ENCODE measurements at regions not wholly inside any gene's neighbourhood (a gene's known extent, or its start where the extent isn't known, plus 50 kb on each side); places are given as distances from the start of the nearest gene placed in this dataset.
"Not testable (repeated sequence)": the region's sequence is repeated elsewhere in the genome, so short reads cannot be mapped to it uniquely, and the experiment has no call there.

DNA sequence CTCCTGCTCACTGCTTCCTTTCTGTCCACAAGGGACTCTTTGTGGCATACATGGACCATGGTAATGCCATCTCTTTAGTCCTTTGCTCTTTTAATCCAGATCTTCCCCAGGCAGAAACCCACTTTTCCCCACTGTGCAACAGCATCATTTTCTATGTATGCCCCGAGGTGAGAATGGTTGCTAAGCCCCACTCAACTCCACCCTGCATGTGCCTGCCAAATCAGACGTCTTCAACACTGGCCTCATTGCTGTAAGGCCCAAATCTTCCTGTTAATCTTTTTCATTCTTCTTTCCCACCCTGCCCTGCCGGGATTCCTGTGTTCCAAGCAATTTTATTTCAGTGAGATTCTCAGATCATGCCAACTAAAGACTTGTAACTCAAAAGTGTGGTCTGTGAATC lies 328.4 kb downstream of the PAX3 start:
- DNase-seq (ENCODE audit: low spot score) = no peak
- H3K4me3 ChIP-seq = no peak overlapping the region
- TF ChIP-seq, protein P1, sequence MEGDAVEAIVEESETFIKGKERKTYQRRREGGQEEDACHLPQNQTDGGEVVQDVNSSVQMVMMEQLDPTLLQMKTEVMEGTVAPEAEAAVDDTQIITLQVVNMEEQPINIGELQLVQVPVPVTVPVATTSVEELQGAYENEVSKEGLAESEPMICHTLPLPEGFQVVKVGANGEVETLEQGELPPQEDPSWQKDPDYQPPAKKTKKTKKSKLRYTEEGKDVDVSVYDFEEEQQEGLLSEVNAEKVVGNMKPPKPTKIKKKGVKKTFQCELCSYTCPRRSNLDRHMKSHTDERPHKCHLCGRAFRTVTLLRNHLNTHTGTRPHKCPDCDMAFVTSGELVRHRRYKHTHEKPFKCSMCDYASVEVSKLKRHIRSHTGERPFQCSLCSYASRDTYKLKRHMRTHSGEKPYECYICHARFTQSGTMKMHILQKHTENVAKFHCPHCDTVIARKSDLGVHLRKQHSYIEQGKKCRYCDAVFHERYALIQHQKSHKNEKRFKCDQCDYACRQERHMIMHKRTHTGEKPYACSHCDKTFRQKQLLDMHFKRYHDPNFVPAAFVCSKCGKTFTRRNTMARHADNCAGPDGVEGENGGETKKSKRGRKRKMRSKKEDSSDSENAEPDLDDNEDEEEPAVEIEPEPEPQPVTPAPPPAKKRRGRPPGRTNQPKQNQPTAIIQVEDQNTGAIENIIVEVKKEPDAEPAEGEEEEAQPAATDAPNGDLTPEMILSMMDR (IDR thresholded peaks at IDR 0.05) = no peak
- H3K27ac ChIP-seq = no peak overlapping the region

DNA sequence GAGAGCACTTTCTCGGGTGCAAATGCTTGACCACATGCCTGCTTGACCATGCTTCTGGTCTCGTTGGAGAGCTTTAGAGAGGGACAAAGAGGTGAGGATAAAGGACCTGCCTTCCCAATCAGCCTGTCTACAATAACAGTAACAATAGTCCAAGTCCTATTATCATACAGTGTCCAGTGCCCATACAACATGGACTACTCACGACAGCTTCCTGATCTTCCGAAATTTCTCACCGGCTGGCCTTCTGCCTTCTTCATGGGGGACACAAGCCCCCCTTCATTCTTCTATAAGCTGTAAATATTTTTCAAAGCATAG lies 329.0 kb downstream of the PAX3 start:
- TF ChIP-seq, protein P1 (IDR thresholded peaks at IDR 0.05) = no peak
- DNase-seq (ENCODE audit: low spot score) = no peak
- no peak overlapping the region for H3K4me3 ChIP-seq
- H3K27ac ChIP-seq = no peak overlapping the region

DNA sequence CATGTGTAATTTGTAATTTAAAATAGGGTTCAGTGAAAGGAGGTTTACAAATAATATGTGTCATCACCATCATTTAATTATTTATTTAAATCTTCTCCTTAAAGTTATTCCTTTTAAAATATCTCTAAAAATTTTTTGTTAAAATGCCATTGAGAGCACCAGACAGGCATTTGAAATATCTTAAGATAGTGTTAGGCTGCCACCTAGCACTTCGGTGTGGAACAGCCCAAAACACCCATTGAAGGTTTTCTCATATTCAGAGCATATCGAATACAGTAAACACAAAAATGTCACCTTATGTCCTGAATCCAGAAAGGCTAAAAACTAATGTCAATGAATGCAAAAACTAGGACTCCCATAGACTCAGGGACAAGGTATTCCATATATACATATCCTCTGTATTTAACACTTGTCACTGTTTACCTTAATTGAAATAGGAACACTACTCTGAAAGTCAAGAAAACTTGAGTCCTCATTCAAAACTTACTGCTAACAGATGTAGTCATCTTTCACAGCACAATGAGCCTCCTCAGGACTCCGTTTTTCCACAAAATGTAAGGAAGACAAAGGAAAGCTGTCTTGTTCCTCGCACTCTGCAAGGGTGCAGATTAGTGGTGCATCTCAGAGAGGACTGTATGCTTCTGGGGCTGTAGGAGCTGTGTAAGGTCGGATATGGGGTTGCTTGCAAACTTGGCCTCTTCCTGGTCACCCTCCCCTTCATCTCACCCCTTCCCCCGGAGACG lies 329.5 kb downstream of the PAX3 start:
- no peak for DNase-seq (ENCODE audit: low spot score)
- TF ChIP-seq, protein P1 (IDR thresholded peaks at IDR 0.05) = peak; percentile 11
- Histone ChIP-seq H3K4me3 (no peak overlapping the region), H3K27ac (no peak overlapping the region)

DNA sequence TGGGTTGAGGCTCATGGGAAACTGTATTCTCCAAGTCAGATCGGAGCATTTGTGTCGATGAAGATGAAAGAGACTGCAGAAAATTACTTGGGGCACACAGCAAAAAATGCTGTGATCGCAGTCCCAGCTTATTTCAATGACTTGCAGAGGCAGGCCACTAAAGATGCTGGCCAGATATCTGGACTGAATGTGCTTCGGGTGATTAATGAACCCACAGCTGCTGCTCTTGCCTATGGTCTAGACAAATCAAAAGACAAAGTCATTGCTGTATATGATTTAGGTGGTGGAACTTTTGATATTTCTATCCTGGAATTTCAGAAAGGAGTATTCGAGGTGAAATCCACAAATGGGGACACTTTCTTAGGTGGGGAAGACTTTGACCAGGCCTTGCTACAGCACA lies 336.6 kb downstream of the PAX3 start:
- TF ChIP-seq, protein P1 (IDR thresholded peaks at IDR 0.05) = no peak
- H3K4me3 ChIP-seq = no peak overlapping the region
- no peak for DNase-seq (ENCODE audit: low spot score)
- no peak overlapping the region for H3K27ac ChIP-seq

DNA sequence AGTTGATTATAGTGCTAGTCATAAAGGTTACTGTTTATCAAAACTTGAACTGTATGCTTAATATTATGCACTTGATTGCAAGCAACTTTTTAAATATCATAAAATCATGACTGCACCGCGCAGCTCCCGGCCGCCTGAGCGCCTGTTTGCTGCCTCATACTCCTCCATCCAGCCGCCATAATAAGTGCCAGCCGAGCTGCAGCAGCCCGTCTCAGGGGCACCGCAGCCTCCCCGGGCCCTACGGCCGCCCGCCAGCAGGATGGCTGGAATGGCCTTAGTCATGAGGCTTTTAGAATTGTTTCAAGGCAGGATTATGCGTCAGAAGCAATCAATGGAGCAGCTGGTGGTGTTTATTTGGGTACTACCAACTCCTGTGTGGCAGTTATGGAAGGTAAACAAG lies 337.2 kb downstream of the PAX3 start:
- TF ChIP-seq, protein P1 (IDR thresholded peaks at IDR 0.05) = no peak
- Histone ChIP-seq H3K4me3 (no peak overlapping the region), H3K27ac (no peak overlapping the region)
- no peak for DNase-seq (ENCODE audit: low spot score)

DNA sequence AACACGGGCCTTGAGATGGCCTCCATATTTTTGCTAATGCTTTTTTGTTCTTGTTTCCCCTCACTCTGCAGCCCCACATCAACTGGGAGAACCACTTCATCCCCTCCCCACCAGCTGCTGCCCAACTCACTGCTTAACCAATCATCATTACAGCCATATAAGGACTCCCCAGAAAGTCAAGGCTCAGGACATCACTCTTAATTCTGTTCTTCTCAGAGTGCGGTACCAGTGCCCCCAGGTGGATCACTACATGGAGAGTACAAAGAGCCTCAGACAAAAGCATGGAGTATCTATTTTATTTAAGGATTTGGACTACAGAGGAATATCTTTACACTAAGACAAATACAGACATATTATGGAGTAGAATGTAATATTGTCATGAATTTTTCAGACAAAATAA lies 340.6 kb downstream of the PAX3 start:
- no peak for DNase-seq (ENCODE audit: low spot score)
- Histone ChIP-seq H3K27ac (no peak overlapping the region), H3K4me3 (no peak overlapping the region)
- TF ChIP-seq, protein P1 (IDR thresholded peaks at IDR 0.05) = no peak

DNA sequence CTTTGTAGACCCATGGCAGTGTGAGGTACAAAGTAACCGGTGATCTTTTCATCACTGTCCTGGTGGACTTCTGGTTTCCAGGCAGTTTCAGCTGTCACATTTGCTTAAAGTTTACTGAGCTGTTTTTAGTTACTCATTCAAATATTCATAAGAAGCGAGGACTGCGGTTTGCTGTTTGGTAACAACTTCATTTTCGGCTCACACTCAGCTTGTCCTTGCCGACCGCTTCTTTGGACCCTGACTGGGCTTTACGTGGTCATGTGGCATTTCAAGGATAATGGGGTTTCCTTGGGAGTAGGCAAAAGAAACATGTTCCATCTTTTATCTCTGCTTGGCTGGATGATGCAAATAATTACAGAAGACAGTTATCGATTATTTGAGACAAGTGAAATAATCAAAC lies 350.7 kb downstream of the PAX3 start:
- no peak for DNase-seq (ENCODE audit: low spot score)

DNA sequence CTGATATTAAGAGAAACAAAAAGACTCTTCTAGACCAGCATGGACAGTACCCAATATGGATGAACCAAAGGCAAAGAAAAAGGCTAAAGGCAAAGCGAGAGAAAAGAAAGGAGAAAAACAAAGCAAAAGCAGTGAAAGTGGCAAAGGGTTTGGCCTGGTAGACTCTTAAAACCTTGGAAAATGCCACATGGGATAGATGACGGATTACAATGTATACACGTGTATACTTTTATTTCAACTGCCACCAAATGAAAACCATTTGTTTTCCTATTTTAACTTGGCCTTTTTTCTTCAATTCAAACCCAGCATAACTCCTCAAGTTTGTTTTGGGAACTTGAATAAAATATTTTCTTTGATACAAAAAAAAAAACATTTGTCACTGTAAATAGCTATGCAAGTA lies 354.3 kb downstream of the PAX3 start:
- H3K4me3 ChIP-seq; DNase-seq (ENCODE audit: low spot score); H3K27ac ChIP-seq: not testable (repeated sequence)

More for the DNA sequence above, 350.7 kb downstream of the PAX3 start:
- H3K4me3 ChIP-seq = no peak overlapping the region
- TF ChIP-seq, protein P1 (IDR thresholded peaks at IDR 0.05) = no peak
- H3K27ac ChIP-seq = no peak overlapping the region

Data from coronary artery (tissue), 2 donors.